ENCODE measurements at regions not wholly inside any gene's neighbourhood (a gene's known extent, or its start where the extent isn't known, plus 50 kb on each side); places are given as distances from the start of the nearest gene placed in this dataset.

- DNase-seq = no peak
These were observed 263.7 kb downstream of the SLITRK6 start for GRCh38 chr13:85535316-85536084.

GRCh38 chr13:85533911-85534310 is 265.3 kb downstream of the SLITRK6 start:
- no peak for DNase-seq

DNA sequence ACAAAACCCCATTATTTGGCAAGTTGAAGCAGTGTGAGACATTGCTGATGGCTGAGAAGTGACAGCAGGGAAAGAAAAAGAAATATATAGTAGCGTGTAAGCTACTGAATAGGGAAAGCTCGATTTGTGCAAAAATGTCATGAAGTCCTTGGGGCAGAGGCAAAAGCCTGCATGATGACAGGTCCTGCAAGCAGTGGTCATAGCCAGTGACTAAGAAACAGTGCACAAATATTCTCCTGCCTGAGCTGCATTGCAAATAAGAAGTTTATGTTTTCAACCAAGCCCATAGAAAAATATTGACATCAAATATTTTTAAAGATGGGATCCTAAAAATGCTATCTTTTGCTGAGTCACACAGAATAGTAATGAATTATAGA is 270.0 kb downstream of the SLITRK6 start:
- DNase-seq = no peak

- DNase-seq = no peak
These were observed 270.6 kb downstream of the SLITRK6 start for GRCh38 chr13:85528491-85529217.

DNA sequence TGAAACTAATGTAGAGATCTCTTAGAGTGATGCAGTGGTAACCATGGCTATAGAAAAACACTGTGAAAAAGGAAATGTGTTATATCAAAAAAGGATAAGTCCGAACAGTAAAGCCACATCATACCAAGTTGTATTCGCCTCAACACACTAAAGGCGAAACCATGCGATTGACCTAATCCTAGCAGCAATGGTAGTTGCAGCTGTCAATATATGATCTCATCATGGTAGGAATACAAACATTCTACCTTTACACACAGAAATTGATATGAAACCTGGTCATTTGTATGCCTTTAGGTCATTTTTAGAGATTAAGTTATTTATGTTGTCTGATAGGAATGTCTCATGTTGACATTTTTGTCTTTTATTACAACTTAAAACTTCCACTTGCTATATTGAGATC is 271.9 kb downstream of the SLITRK6 start:
- no peak for DNase-seq

DNA sequence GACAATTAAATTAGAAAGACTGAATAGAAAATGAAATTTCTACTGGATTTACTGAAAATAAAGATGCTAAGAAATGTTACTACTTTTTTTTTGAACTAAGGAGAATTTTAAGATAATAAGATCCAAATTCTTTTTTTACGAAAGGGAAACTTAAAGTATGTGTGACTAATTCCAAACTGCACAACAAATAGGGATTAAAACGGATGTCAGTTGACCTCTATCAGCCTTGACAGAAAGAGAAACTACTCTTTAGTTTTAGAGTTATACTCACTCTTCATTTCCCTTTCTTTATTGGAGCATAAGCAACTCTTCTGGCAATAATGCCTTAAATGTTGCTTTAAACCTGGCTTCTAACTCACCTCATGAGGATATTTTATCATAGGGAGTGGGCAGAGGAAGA is 273.8 kb downstream of the SLITRK6 start:
- no peak for DNase-seq

- DNase-seq = peak; percentile 97
These were observed 277.6 kb downstream of the SLITRK6 start for GRCh38 chr13:85521657-85522056.

DNA sequence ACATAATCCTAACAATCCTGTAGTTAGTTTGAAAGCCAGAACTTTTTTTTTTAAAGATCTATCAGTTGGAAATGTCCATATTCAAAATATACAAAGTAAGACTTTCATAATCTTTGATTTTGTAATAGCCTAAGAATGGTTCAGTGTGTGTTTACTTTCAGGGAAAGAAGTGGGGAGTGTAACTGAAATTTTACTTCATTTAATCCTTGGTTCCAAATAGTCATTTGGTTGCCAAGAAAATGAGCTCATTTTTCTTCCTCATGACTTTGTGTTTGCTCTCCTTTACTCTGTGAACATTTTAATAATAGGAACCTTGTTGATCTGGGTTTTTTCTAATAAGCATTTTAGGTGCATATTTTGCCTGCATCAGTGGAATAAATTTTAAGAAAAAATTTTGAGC is 278.8 kb downstream of the SLITRK6 start:
- no peak for DNase-seq

- no peak for DNase-seq
These were observed 279.9 kb downstream of the SLITRK6 start for GRCh38 chr13:85519363-85519762.

DNA sequence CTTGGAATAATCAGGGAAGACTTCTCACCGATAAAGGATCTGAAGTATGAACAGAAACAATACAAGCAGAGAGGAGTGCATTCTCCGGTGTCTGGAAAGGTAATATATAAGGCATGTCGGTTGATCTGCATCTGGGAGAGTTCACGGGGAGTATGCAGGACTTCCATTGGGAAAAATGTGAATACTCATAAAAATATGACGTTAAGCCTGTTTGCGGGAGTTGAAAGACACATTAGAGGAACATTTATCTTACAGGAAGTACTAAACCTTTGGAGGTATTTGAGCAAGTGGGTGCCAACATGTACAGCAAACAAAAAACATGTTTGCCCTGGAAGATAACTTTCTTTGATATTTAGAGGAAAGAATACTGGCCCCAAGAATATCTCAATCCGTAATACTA is 286.8 kb downstream of the SLITRK6 start:
- DNase-seq = no peak

GRCh38 chr13:85509512-85509911 is 289.7 kb downstream of the SLITRK6 start:
- DNase-seq = no peak

DNA sequence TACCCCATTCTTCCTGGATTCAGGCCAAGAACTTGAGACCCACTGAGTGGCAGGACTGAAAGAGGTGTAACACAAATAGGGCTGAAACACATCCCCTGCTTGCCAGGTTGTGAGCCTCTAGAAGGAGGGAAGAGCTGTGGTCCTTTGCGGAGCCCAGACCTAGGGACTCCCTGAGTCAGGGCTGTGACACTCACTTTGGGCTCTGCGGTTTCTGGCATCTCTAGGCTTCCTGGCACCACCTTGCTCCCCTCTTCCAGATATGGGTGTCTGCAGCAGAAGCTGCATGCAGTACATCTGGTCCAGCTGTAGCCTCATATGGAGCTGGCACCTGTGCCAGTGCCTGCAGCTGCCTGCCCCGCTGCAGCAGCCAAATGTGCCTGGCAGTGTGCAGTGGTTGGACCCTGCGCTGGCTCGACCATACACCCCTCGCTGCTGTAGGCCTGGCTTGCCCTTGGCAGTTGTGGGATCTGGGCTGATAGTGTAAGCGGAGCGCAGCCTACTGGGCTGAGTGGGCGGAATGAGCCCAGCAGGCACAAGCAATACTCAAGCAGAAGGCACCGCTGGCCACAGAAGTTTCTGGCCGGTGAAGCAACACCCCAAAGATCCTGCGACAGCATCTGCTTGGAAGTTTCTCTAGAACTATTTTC is 290.4 kb downstream of the SLITRK6 start:
- no peak for DNase-seq

GRCh38 chr13:85503797-85504196 is 295.4 kb downstream of the SLITRK6 start:
- no peak for DNase-seq

GRCh38 chr13:85501616-85502015 is 297.6 kb downstream of the SLITRK6 start:
- no peak for DNase-seq

- no peak for DNase-seq
These were observed 298.4 kb downstream of the SLITRK6 start for GRCh38 chr13:85500696-85501256.

DNA sequence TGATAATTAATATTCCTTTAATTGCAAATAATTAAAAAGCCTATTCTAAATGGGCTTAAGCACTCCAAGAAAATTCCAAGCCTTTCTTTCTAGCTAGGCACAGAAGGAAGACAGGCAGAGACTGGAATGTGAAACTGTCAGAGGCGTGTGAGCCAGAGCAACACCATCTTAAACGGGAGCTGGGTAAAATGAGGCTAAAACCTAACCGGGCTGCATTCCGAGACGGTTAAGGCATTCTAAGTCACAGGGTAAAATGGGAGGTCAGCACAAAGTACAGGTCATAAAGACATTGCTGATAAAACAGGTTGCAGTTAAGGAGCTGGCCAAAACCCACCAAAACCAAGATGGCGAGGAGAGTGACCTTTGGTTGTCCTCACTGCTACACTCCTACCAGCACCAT is 300.4 kb downstream of the SLITRK6 start:
- DNase-seq = no peak

- DNase-seq = no peak
These were observed 301.6 kb downstream of the SLITRK6 start for GRCh38 chr13:85497652-85498051.

DNA sequence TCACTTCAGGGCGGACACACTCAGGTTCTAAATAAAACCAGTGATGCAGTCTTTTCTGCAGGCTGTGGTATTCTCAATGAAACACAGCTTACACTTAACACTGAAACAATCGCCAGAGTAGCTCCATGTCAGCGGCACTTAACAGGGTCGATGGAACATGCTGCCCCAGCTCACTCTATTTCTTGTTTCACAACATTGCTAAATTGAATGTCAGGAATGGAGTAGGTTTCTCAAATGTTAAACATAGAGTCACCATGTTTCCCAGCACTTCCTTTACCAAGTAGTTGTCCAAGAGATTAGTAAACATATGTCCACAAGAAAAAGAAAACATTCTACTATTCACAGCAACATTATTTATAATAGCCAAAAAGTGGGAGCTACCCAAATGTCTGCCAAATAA is 306.9 kb downstream of the SLITRK6 start:
- no peak for DNase-seq

DNA sequence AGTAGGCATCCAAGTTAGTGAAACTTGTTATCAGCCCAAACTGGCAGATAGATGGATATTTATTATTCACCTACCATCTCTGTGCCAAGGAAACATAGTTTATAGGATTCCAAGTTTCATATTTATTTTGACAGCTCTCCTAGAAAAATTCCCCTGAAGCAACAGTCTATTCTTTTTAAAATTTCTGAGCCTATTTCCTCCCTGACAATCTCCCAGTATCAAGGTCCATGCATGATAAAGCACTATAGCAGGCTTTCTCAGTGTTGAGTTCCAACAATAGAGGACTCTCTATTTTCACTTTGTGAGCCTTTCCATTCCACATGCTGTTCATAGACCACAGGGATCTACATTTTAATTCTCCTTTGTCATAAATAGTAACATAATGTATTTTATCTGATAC is 312.6 kb downstream of the SLITRK6 start:
- DNase-seq = no peak

GRCh38 chr13:85473144-85473543 is 326.1 kb downstream of the SLITRK6 start:
- DNase-seq = no peak

GRCh38 chr13:85469320-85469719 is 329.9 kb downstream of the SLITRK6 start:
- no peak for DNase-seq

DNA sequence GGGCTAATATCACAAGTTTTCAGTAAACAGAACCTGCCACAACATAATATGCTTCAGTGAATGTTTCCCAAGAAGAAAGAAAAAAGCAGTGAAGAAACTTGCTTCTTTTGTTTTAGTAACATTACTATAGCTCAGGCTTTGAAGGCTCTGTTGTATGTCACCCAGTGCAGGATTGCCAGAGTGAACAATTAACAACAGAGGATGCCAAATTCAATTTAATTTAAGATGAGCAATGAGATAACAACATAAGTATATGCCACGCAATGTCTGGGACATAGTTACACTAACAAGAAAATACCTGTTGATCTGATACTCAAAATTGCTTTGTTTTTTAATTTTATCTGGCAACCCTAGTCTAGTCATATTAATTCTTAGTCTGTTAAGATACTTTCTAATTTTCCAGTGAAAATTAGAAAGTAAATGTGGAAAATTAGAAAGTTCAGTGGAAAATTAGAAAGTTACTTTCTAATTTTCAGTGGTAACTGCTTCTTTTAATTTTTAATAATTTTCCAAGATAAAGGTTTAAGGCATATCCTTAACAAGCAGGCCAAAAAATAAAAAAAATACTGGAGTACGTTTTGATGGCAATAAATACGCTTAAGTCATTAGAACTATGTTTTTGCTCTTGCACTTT is 336.3 kb downstream of the SLITRK6 start:
- DNase-seq = no peak

GRCh38 chr13:85461621-85462020 is 337.6 kb downstream of the SLITRK6 start:
- DNase-seq = no peak
